ENCODE measurements at regions not wholly inside any gene's neighbourhood (a gene's known extent, or its start where the extent isn't known, plus 50 kb on each side); places are given as distances from the start of the nearest gene placed in this dataset.

- H3K36me3 Mint-ChIP-seq: no peaks in the 10 kb centered on the region
- no peak overlapping the region for H3K4me3 Mint-ChIP-seq
- no peak overlapping the region for H3K27ac Mint-ChIP-seq
- H3K27me3 Mint-ChIP-seq: peaks cover 3 to 7% of the 10 kb centered on the region in 2 donors
- H3K4me1 Mint-ChIP-seq (ENCODE audit: low read depth in 2 of 2): no peaks in the 10 kb centered on the region
- DNase-seq (ENCODE audit: low spot score) (no peak), ATAC-seq (no peak)
- H3K9me3 Mint-ChIP-seq: peaks cover 4% of the 10 kb centered on the region
Observed at GRCh38 chr10:121165276-121165675, 314.1 kb downstream of the WDR11 start.

GRCh38 chr10:121167534-121168243, 316.5 kb downstream of the WDR11 start:
- Mint-ChIP-seq H3K9me3 (peaks cover 4% of the 10 kb centered on the region), H3K4me3 (no peak overlapping the region), H3K4me1 (ENCODE audit: low read depth in 2 of 2) (no peaks in the 10 kb centered on the region), H3K27me3 (peaks cover 3 to 6% of the 10 kb centered on the region in 2 donors), H3K36me3 (no peaks in the 10 kb centered on the region), H3K27ac (no peak overlapping the region)
- no peak for ATAC-seq
- no peak for DNase-seq (ENCODE audit: low spot score)

- no peaks in the 10 kb centered on the region for H3K36me3 Mint-ChIP-seq
- no peaks in the 10 kb centered on the region for H3K4me1 Mint-ChIP-seq (ENCODE audit: low read depth in 2 of 2)
- H3K27me3 Mint-ChIP-seq: peaks cover 0 to 3% of the 10 kb centered on the region in 2 donors
- no peak for DNase-seq (ENCODE audit: low spot score)
- no peak overlapping the region for H3K4me3 Mint-ChIP-seq
- H3K9me3 Mint-ChIP-seq: no peaks in the 10 kb centered on the region
- no peak for ATAC-seq
- H3K27ac Mint-ChIP-seq: no peak overlapping the region
Observed at GRCh38 chr10:121168545-121169216, 317.5 kb downstream of the WDR11 start.

GRCh38 chr10:121169406-121169805, 318.2 kb downstream of the WDR11 start:
- H3K27ac Mint-ChIP-seq: no peak overlapping the region
- H3K27me3 Mint-ChIP-seq: peaks cover 0 to 3% of the 10 kb centered on the region in 2 donors
- no peaks in the 10 kb centered on the region for H3K4me1 Mint-ChIP-seq (ENCODE audit: low read depth in 2 of 2)
- ATAC-seq (no peak), DNase-seq (ENCODE audit: low spot score) (no peak)
- no peaks in the 10 kb centered on the region for H3K9me3 Mint-ChIP-seq
- H3K4me3 Mint-ChIP-seq: no peak overlapping the region
- H3K36me3 Mint-ChIP-seq: no peaks in the 10 kb centered on the region

GRCh38 chr10:121171825-121172787, 320.9 kb downstream of the WDR11 start:
- no peak overlapping the region for H3K27ac Mint-ChIP-seq
- ATAC-seq: no peak

GRCh38 chr10:121179006-121179405, 327.8 kb downstream of the WDR11 start:
- Mint-ChIP-seq H3K9me3 (no peaks in the 10 kb centered on the region), H3K36me3 (no peaks in the 10 kb centered on the region), H3K27me3 (peaks cover 0 to 6% of the 10 kb centered on the region in 2 donors), H3K4me1 (ENCODE audit: low read depth in 2 of 2) (no peaks in the 10 kb centered on the region), H3K27ac (no peak overlapping the region), H3K4me3 (no peak overlapping the region)
- ATAC-seq: no peak
- DNase-seq (ENCODE audit: low spot score): no peak

More at GRCh38 chr10:121171825-121172787, 320.9 kb downstream of the WDR11 start:
- H3K9me3 Mint-ChIP-seq: no peaks in the 10 kb centered on the region
- H3K4me3 Mint-ChIP-seq: no peak overlapping the region
- no peak for DNase-seq (ENCODE audit: low spot score)
- peaks cover 0 to 6% of the 10 kb centered on the region in 2 donors for H3K27me3 Mint-ChIP-seq
- H3K4me1 Mint-ChIP-seq (ENCODE audit: low read depth in 2 of 2): no peaks in the 10 kb centered on the region
- H3K36me3 Mint-ChIP-seq: no peaks in the 10 kb centered on the region

- no peaks in the 10 kb centered on the region for H3K36me3 Mint-ChIP-seq
- DNase-seq (ENCODE audit: low spot score) (no peak), ATAC-seq (no peak)
- H3K9me3 Mint-ChIP-seq: no peaks in the 10 kb centered on the region
- no peak overlapping the region for H3K4me3 Mint-ChIP-seq
- H3K27me3 Mint-ChIP-seq: peaks cover 3 to 8% of the 10 kb centered on the region in 2 donors
- H3K4me1 Mint-ChIP-seq (ENCODE audit: low read depth in 2 of 2): no peaks in the 10 kb centered on the region
- H3K27ac Mint-ChIP-seq: no peak overlapping the region
Observed at GRCh38 chr10:121182219-121182618, 331.1 kb downstream of the WDR11 start.

- Mint-ChIP-seq H3K9me3 (no peaks in the 10 kb centered on the region), H3K36me3 (no peaks in the 10 kb centered on the region), H3K27ac (no peak overlapping the region)
Observed at GRCh38 chr10:121183236-121183635, 332.1 kb downstream of the WDR11 start.

GRCh38 chr10:121183707-121184106, 332.5 kb downstream of the WDR11 start:
- H3K27ac Mint-ChIP-seq: no peak overlapping the region
- no peaks in the 10 kb centered on the region for H3K9me3 Mint-ChIP-seq
- DNase-seq (ENCODE audit: low spot score) (no peak), ATAC-seq (no peak)
- no peaks in the 10 kb centered on the region for H3K36me3 Mint-ChIP-seq
- H3K4me1 Mint-ChIP-seq (ENCODE audit: low read depth in 2 of 2): no peaks in the 10 kb centered on the region
- H3K4me3 Mint-ChIP-seq: no peak overlapping the region
- H3K27me3 Mint-ChIP-seq: peaks cover 3 to 9% of the 10 kb centered on the region in 2 donors

More at GRCh38 chr10:121183236-121183635, 332.1 kb downstream of the WDR11 start:
- Mint-ChIP-seq H3K4me3 (no peak overlapping the region), H3K4me1 (ENCODE audit: low read depth in 2 of 2) (no peaks in the 10 kb centered on the region), H3K27me3 (peaks cover 3 to 9% of the 10 kb centered on the region in 2 donors)
- ATAC-seq (no peak), DNase-seq (ENCODE audit: low spot score) (no peak)

- no peak overlapping the region for H3K27ac Mint-ChIP-seq
- ATAC-seq (no peak), DNase-seq (ENCODE audit: low spot score) (no peak)
- H3K27me3 Mint-ChIP-seq: peaks cover 3 to 9% of the 10 kb centered on the region in 2 donors
- H3K36me3 Mint-ChIP-seq: no peaks in the 10 kb centered on the region
- no peaks in the 10 kb centered on the region for H3K4me1 Mint-ChIP-seq (ENCODE audit: low read depth in 2 of 2)
- no peaks in the 10 kb centered on the region for H3K9me3 Mint-ChIP-seq
- H3K4me3 Mint-ChIP-seq: no peak overlapping the region
Observed at GRCh38 chr10:121185816-121186455, 334.8 kb downstream of the WDR11 start.

GRCh38 chr10:121187391-121187790, 336.2 kb downstream of the WDR11 start:
- Mint-ChIP-seq H3K4me3 (no peak overlapping the region), H3K9me3 (no peaks in the 10 kb centered on the region), H3K27me3 (peaks cover 3 to 9% of the 10 kb centered on the region in 2 donors), H3K27ac (no peak overlapping the region), H3K36me3 (no peaks in the 10 kb centered on the region), H3K4me1 (ENCODE audit: low read depth in 2 of 2) (no peaks in the 10 kb centered on the region)
- no peak for DNase-seq (ENCODE audit: low spot score)
- no peak for ATAC-seq

- Mint-ChIP-seq H3K27me3 (peaks cover 3 to 9% of the 10 kb centered on the region in 2 donors), H3K27ac (no peak overlapping the region), H3K4me3 (no peak overlapping the region), H3K36me3 (no peaks in the 10 kb centered on the region), H3K4me1 (ENCODE audit: low read depth in 2 of 2) (no peaks in the 10 kb centered on the region), H3K9me3 (no peaks in the 10 kb centered on the region)
- no peak for ATAC-seq
- DNase-seq (ENCODE audit: low spot score): no peak
Observed at GRCh38 chr10:121188005-121188404, 336.8 kb downstream of the WDR11 start.

- no peak overlapping the region for H3K4me3 Mint-ChIP-seq
- ATAC-seq (no peak), DNase-seq (ENCODE audit: low spot score) (no peak)
- H3K36me3 Mint-ChIP-seq: no peaks in the 10 kb centered on the region
- no peaks in the 10 kb centered on the region for H3K4me1 Mint-ChIP-seq (ENCODE audit: low read depth in 2 of 2)
- no peak overlapping the region for H3K27ac Mint-ChIP-seq
- H3K9me3 Mint-ChIP-seq: no peaks in the 10 kb centered on the region
- peaks cover 3 to 9% of the 10 kb centered on the region in 2 donors for H3K27me3 Mint-ChIP-seq
Observed at GRCh38 chr10:121189066-121189465, 337.9 kb downstream of the WDR11 start.

All from natural killer cell treated with Interleukin-12 subunit alpha and Interleukin-12 subunit beta and Interleukin-15 and Interleukin-18, amount 100 ng/mL, for 72 hours (primary cell).